ENCODE measurements at regions not wholly inside any gene's neighbourhood (a gene's known extent, or its start where the extent isn't known, plus 50 kb on each side); places are given as distances from the start of the nearest gene placed in this dataset.

GRCh38 chr17:71392715-71393567 lies 727.9 kb upstream of the SOX9 start:
- 94 to 96% methylated on average over 4 of the region's 4 CpGs for WGBS, 2 experiments
- Histone ChIP-seq H3K4me3 (ENCODE audit: insufficient read depth, low read depth, low read length) (no peak overlapping the region), H3K27me3 (ENCODE audit: control insufficient read depth, insufficient read depth, low read length, poor library complexity, severe bottlenecking) (no peaks in the 10 kb centered on the region), H3K36me3 (ENCODE audit: control insufficient read depth, insufficient read depth, low read length) (no peaks in the 10 kb centered on the region), H3K9me3 (ENCODE audit: control insufficient read depth, low read length) (no peaks in the 10 kb centered on the region), H3K27ac (ENCODE audit: insufficient read depth, low read depth, low read length, poor library complexity, severe bottlenecking) (no peak overlapping the region), H3K4me1 (ENCODE audit: control insufficient read depth, insufficient read depth, low read length) (no peaks in the 10 kb centered on the region)

- Histone ChIP-seq H3K4me1 (ENCODE audit: control insufficient read depth, insufficient read depth, low read length) (peaks cover 4% of the 10 kb centered on the region), H3K9me3 (ENCODE audit: control insufficient read depth, low read length) (no peaks in the 10 kb centered on the region), H3K36me3 (ENCODE audit: control insufficient read depth, insufficient read depth, low read length) (no peaks in the 10 kb centered on the region), H3K4me3 (ENCODE audit: insufficient read depth, low read depth, low read length) (no peak overlapping the region), H3K27ac (ENCODE audit: insufficient read depth, low read depth, low read length, poor library complexity, severe bottlenecking) (no peak overlapping the region), H3K27me3 (ENCODE audit: control insufficient read depth, insufficient read depth, low read length, poor library complexity, severe bottlenecking) (no peaks in the 10 kb centered on the region)
- 95 to 100% methylated on average over 2 of the region's 2 CpGs for WGBS, 2 experiments
Measured at GRCh38 chr17:71395901-71396300, 724.9 kb upstream of the SOX9 start.

GRCh38 chr17:71396711-71397110 lies 724.1 kb upstream of the SOX9 start:
- H3K4me3 ChIP-seq (ENCODE audit: insufficient read depth, low read depth, low read length) = no peak overlapping the region
- H3K36me3 ChIP-seq (ENCODE audit: control insufficient read depth, insufficient read depth, low read length) = no peaks in the 10 kb centered on the region
- H3K27ac ChIP-seq (ENCODE audit: insufficient read depth, low read depth, low read length, poor library complexity, severe bottlenecking) = no peak overlapping the region
- H3K4me1 ChIP-seq (ENCODE audit: control insufficient read depth, insufficient read depth, low read length) = peaks cover 4% of the 10 kb centered on the region
- H3K27me3 ChIP-seq (ENCODE audit: control insufficient read depth, insufficient read depth, low read length, poor library complexity, severe bottlenecking) = no peaks in the 10 kb centered on the region
- no peaks in the 10 kb centered on the region for H3K9me3 ChIP-seq (ENCODE audit: control insufficient read depth, low read length)
- WGBS, 2 experiments = 97 to 100% methylated on average over 2 of the region's 3 CpGs

- Histone ChIP-seq H3K4me1 (ENCODE audit: control insufficient read depth, insufficient read depth, low read length) (peaks cover 4% of the 10 kb centered on the region), H3K9me3 (ENCODE audit: control insufficient read depth, low read length) (no peaks in the 10 kb centered on the region), H3K27ac (ENCODE audit: insufficient read depth, low read depth, low read length, poor library complexity, severe bottlenecking) (no peak overlapping the region), H3K36me3 (ENCODE audit: control insufficient read depth, insufficient read depth, low read length) (no peaks in the 10 kb centered on the region), H3K27me3 (ENCODE audit: control insufficient read depth, insufficient read depth, low read length, poor library complexity, severe bottlenecking) (no peaks in the 10 kb centered on the region), H3K4me3 (ENCODE audit: insufficient read depth, low read depth, low read length) (no peak overlapping the region)
- WGBS, 2 experiments = 89 to 100% methylated on average over 1 of the region's 2 CpGs
Measured at GRCh38 chr17:71398025-71398424, 722.8 kb upstream of the SOX9 start.

GRCh38 chr17:71398800-71399219 lies 722.0 kb upstream of the SOX9 start:
- no peaks in the 10 kb centered on the region for H3K36me3 ChIP-seq (ENCODE audit: control insufficient read depth, insufficient read depth, low read length)
- WGBS, 2 experiments = 68 to 72% methylated on average over 4 of the region's 4 CpGs
- H3K9me3 ChIP-seq (ENCODE audit: control insufficient read depth, low read length) = no peaks in the 10 kb centered on the region
- H3K4me1 ChIP-seq (ENCODE audit: control insufficient read depth, insufficient read depth, low read length) = peaks cover 4% of the 10 kb centered on the region
- no peak overlapping the region for H3K4me3 ChIP-seq (ENCODE audit: insufficient read depth, low read depth, low read length)
- no peaks in the 10 kb centered on the region for H3K27me3 ChIP-seq (ENCODE audit: control insufficient read depth, insufficient read depth, low read length, poor library complexity, severe bottlenecking)
- no peak overlapping the region for H3K27ac ChIP-seq (ENCODE audit: insufficient read depth, low read depth, low read length, poor library complexity, severe bottlenecking)

- H3K9me3 ChIP-seq (ENCODE audit: control insufficient read depth, low read length) = no peaks in the 10 kb centered on the region
- 79 to 91% methylated on average over 1 of the region's 3 CpGs for WGBS, 2 experiments
- no peak overlapping the region for H3K4me3 ChIP-seq (ENCODE audit: insufficient read depth, low read depth, low read length)
- H3K36me3 ChIP-seq (ENCODE audit: control insufficient read depth, insufficient read depth, low read length) = no peaks in the 10 kb centered on the region
- H3K27ac ChIP-seq (ENCODE audit: insufficient read depth, low read depth, low read length, poor library complexity, severe bottlenecking) = no peak overlapping the region
- no peaks in the 10 kb centered on the region for H3K27me3 ChIP-seq (ENCODE audit: control insufficient read depth, insufficient read depth, low read length, poor library complexity, severe bottlenecking)
- H3K4me1 ChIP-seq (ENCODE audit: control insufficient read depth, insufficient read depth, low read length) = peaks cover 4% of the 10 kb centered on the region
Measured at GRCh38 chr17:71399221-71399620, 721.6 kb upstream of the SOX9 start.

GRCh38 chr17:71399649-71400048 lies 721.2 kb upstream of the SOX9 start:
- WGBS, 2 experiments = no CpG with 5 or more reads among the region's 1 CpG
- H3K27me3 ChIP-seq (ENCODE audit: control insufficient read depth, insufficient read depth, low read length, poor library complexity, severe bottlenecking) = no peaks in the 10 kb centered on the region
- H3K9me3 ChIP-seq (ENCODE audit: control insufficient read depth, low read length) = no peaks in the 10 kb centered on the region
- peaks cover 4% of the 10 kb centered on the region for H3K4me1 ChIP-seq (ENCODE audit: control insufficient read depth, insufficient read depth, low read length)
- H3K4me3 ChIP-seq (ENCODE audit: insufficient read depth, low read depth, low read length) = no peak overlapping the region
- H3K36me3 ChIP-seq (ENCODE audit: control insufficient read depth, insufficient read depth, low read length) = no peaks in the 10 kb centered on the region
- H3K27ac ChIP-seq (ENCODE audit: insufficient read depth, low read depth, low read length, poor library complexity, severe bottlenecking) = no peak overlapping the region

- WGBS, 2 experiments = 100% methylated on average over 1 of the region's 1 CpG; no CpG with 5 or more reads in 1 of the 2 experiments
- no peaks in the 10 kb centered on the region for H3K36me3 ChIP-seq (ENCODE audit: control insufficient read depth, insufficient read depth, low read length)
- peaks cover 4% of the 10 kb centered on the region for H3K4me1 ChIP-seq (ENCODE audit: control insufficient read depth, insufficient read depth, low read length)
- H3K9me3 ChIP-seq (ENCODE audit: control insufficient read depth, low read length) = no peaks in the 10 kb centered on the region
- H3K27ac ChIP-seq (ENCODE audit: insufficient read depth, low read depth, low read length, poor library complexity, severe bottlenecking) = no peak overlapping the region
- no peaks in the 10 kb centered on the region for H3K27me3 ChIP-seq (ENCODE audit: control insufficient read depth, insufficient read depth, low read length, poor library complexity, severe bottlenecking)
- no peak overlapping the region for H3K4me3 ChIP-seq (ENCODE audit: insufficient read depth, low read depth, low read length)
Measured at GRCh38 chr17:71402007-71402406, 718.8 kb upstream of the SOX9 start.

- H3K9me3 ChIP-seq (ENCODE audit: control insufficient read depth, low read length) = no peaks in the 10 kb centered on the region
- WGBS, 2 experiments = 95 to 96% methylated on average over 2 to 3 of the region's 3 CpGs
Measured at GRCh38 chr17:71402661-71403141, 718.1 kb upstream of the SOX9 start.

GRCh38 chr17:71405101-71405500 lies 715.7 kb upstream of the SOX9 start:
- no peaks in the 10 kb centered on the region for H3K9me3 ChIP-seq (ENCODE audit: control insufficient read depth, low read length)
- no peak overlapping the region for H3K27ac ChIP-seq (ENCODE audit: insufficient read depth, low read depth, low read length, poor library complexity, severe bottlenecking)
- no peaks in the 10 kb centered on the region for H3K36me3 ChIP-seq (ENCODE audit: control insufficient read depth, insufficient read depth, low read length)
- H3K4me1 ChIP-seq (ENCODE audit: control insufficient read depth, insufficient read depth, low read length) = no peaks in the 10 kb centered on the region
- WGBS, 2 experiments = 98 to 99% methylated on average over 3 of the region's 3 CpGs
- no peak overlapping the region for H3K4me3 ChIP-seq (ENCODE audit: insufficient read depth, low read depth, low read length)
- H3K27me3 ChIP-seq (ENCODE audit: control insufficient read depth, insufficient read depth, low read length, poor library complexity, severe bottlenecking) = no peaks in the 10 kb centered on the region

More at GRCh38 chr17:71402661-71403141, 718.1 kb upstream of the SOX9 start:
- Histone ChIP-seq H3K27me3 (ENCODE audit: control insufficient read depth, insufficient read depth, low read length, poor library complexity, severe bottlenecking) (no peaks in the 10 kb centered on the region), H3K36me3 (ENCODE audit: control insufficient read depth, insufficient read depth, low read length) (no peaks in the 10 kb centered on the region), H3K27ac (ENCODE audit: insufficient read depth, low read depth, low read length, poor library complexity, severe bottlenecking) (no peak overlapping the region), H3K4me3 (ENCODE audit: insufficient read depth, low read depth, low read length) (no peak overlapping the region), H3K4me1 (ENCODE audit: control insufficient read depth, insufficient read depth, low read length) (peaks cover 4% of the 10 kb centered on the region)

All from ectodermal cell (in vitro differentiated cells).